ENCODE measurements at regions not wholly inside any gene's neighbourhood (a gene's known extent, or its start where the extent isn't known, plus 50 kb on each side); places are given as distances from the start of the nearest gene placed in this dataset.

GRCh38 chr9:36736648-36737047 lies 164.0 kb downstream of the MELK start:
- H3K23ac ChIP-seq (ENCODE audit: insufficient read length) = no peak overlapping the region
- H2BK5ac ChIP-seq (ENCODE audit: low read depth, low read length) = no peak overlapping the region
- FAIRE-seq (no peak), DNase-seq (ENCODE audit: low read depth in 1 of 2, low spot score in 2 of 2) (no peak)
- H3K36me3 ChIP-seq (ENCODE audit: control insufficient read depth in 2 of 4, insufficient read depth in 4 of 4, low read length in 3 of 4) = no peaks in the 10 kb centered on the region
- no peak overlapping the region for H2BK15ac ChIP-seq (ENCODE audit: low read length)
- no peak overlapping the region for H2BK12ac ChIP-seq (ENCODE audit: low read depth, low read length)
- H3K9ac ChIP-seq (replicated peaks in 1 of 4; ENCODE audit: extremely low read depth in 1 of 4, low read depth in 3 of 4, low read length in 3 of 4) = no peak overlapping the region
- CTCF ChIA-PET (ENCODE audit: partially characterized antibody) = interaction anchor here (1.5 kb wide), 1 partner anchor 137 kb away, joined by 4 read pairs; no protein-coding TSS in a partner anchor
- no peaks in the 10 kb centered on the region for H3K9me3 ChIP-seq (ENCODE audit: insufficient read depth in 2 of 2, low read depth in 1 of 2, low read length in 1 of 2)
- H4K91ac ChIP-seq (replicated peaks; ENCODE audit: insufficient read length, low read length) = no peak overlapping the region
- H3K56ac ChIP-seq (replicated peaks; ENCODE audit: insufficient read length, low read depth, low read length) = no peak overlapping the region
- H3K14ac ChIP-seq (ENCODE audit: insufficient read length) = no peak overlapping the region
- H3K79me1 ChIP-seq (ENCODE audit: low read depth, low read length) = no peaks in the 10 kb centered on the region
- no peak overlapping the region for H2AK5ac ChIP-seq (ENCODE audit: low read depth, low read length)
- no peaks in the 10 kb centered on the region for H4K20me1 ChIP-seq (replicated peaks in 1 of 2; ENCODE audit: control insufficient read depth in 1 of 2, insufficient read depth in 2 of 2, low read length in 2 of 2)
- no peak overlapping the region for H3K4me2 ChIP-seq (ENCODE audit: insufficient read depth in 1 of 2, low read depth in 2 of 2, low read length in 2 of 2)
- H3K18ac ChIP-seq (ENCODE audit: extremely low read depth, low read length) = no peak overlapping the region
- WGBS, 2 experiments (ENCODE audit: extremely low coverage in 1 of 2, insufficient coverage in 1 of 2, insufficient read length in 1 of 2, insufficient replicate concordance in 2 of 2, low coverage in 1 of 2, low lambda C conversion rate in 2 of 2, missing lambda C conversion rate in 1 of 2) = 90% methylated on average over 5 of the region's 5 CpGs; no CpG with 5 or more reads in 1 of the 2 experiments
- POLR2A ChIA-PET (ENCODE audit: partially characterized antibody) = no interaction called here
- H3K4me3 ChIP-seq (ENCODE audit: extremely low read depth in 1 of 4, insufficient read depth in 2 of 4, low read depth in 3 of 4, low read length in 4 of 4) = no peak overlapping the region
- H3K23me2 ChIP-seq (ENCODE audit: low read depth, low read length) = no peaks in the 10 kb centered on the region
- H3K79me2 ChIP-seq (ENCODE audit: control insufficient read depth in 1 of 2, insufficient read depth in 2 of 2, low read length in 2 of 2) = no peaks in the 10 kb centered on the region
- peaks cover 0 to 6% (median 2%) of the 10 kb centered on the region in 4 experiments; a peak in 2 of 7 replicates for H3K4me1 ChIP-seq (replicated peaks in 1 of 4; ENCODE audit: control insufficient read depth in 3 of 4, insufficient read depth in 4 of 4, low read length in 3 of 4)
- H2BK20ac ChIP-seq (ENCODE audit: low read length) = no peak overlapping the region
- no peak overlapping the region for H3K27ac ChIP-seq (ENCODE audit: low read depth, low read length)
- H2BK120ac ChIP-seq (replicated peaks; ENCODE audit: low read depth, low read length) = no peak overlapping the region
- no peak overlapping the region for H3K4ac ChIP-seq (replicated peaks; ENCODE audit: insufficient read length, low read depth, low read length)
- peaks cover 0 to 5% (median 4%) of the 10 kb centered on the region in 4 experiments; a peak in 3 of 7 replicates for H3K27me3 ChIP-seq (replicated peaks in 1 of 4; ENCODE audit: control insufficient read depth in 3 of 4, extremely low read depth in 1 of 4, insufficient read depth in 3 of 4, low read length in 3 of 4)
- no peak overlapping the region for H4K8ac ChIP-seq (ENCODE audit: extremely low read depth, insufficient read depth, low read length)
- H4K5ac ChIP-seq (ENCODE audit: insufficient read length, low read depth, low read length) = no peak overlapping the region
- H2AFZ ChIP-seq (ENCODE audit: low read length) = peak overlapping the region; percentile 62; the same call in 1 of the 2 replicates
- no peak for TF ChIP-seq KDM1A (IDR thresholded peaks at IDR 0.05; ENCODE audit: borderline replicate concordance, low read length)

Measured in H1 (cell line).